Neuronal stem cell (in vitro differentiated cells): ENCODE measurements at regions not wholly inside any gene's neighbourhood (a gene's known extent, or its start where the extent isn't known, plus 50 kb on each side); places are given as distances from the start of the nearest gene placed in this dataset.

Experiments
- DNase-seq: peaks from one replicate; pipeline ENCODE4 v3.0.0-alpha.2; 2013; ENCODE audit warnings: low spot score
- H2AFZ ChIP-seq: one replicate; pipeline ENCODE4 v1.6.1; 2013; ENCODE audit warnings: mild to moderate bottlenecking, low read length, inconsistent platforms
- H2AK5ac ChIP-seq: 2 replicates; pipeline ENCODE4 v1.6.1; 2013; ENCODE audit warnings: low read depth, mild to moderate bottlenecking, inconsistent platforms, low read length, moderate library complexity, mixed read lengths
- H2BK120ac ChIP-seq: 2 replicates; pipeline ENCODE4 v1.6.1; 2013; ENCODE audit warnings: low read depth, mild to moderate bottlenecking, inconsistent platforms, low read length, moderate library complexity, mixed read lengths
- H2BK12ac ChIP-seq: one replicate; pipeline ENCODE4 v1.6.1; 2013; ENCODE audit warnings: low read length, inconsistent platforms
- H2BK15ac ChIP-seq: 2 replicates; pipeline ENCODE4 v1.6.1; 2013; ENCODE audit warnings: mild to moderate bottlenecking, low read length, inconsistent platforms, mixed read lengths
- H2BK5ac ChIP-seq: one replicate; pipeline ENCODE4 v1.6.1; 2013; ENCODE audit warnings: inconsistent platforms, mild to moderate bottlenecking, low read length, moderate library complexity
- H3K14ac ChIP-seq: one replicate; pipeline ENCODE4 v1.6.1; 2013; ENCODE audit warnings: low read length, inconsistent platforms
- H3K18ac ChIP-seq: 2 replicates; pipeline ENCODE4 v1.6.1; 2013; ENCODE audit warnings: low read length, inconsistent platforms
- H3K23ac ChIP-seq: 2 replicates; pipeline ENCODE4 v1.6.1; 2013; ENCODE audit warnings: low read depth, mild to moderate bottlenecking, mixed read lengths, low read length, inconsistent platforms; ENCODE audit not compliant: poor library complexity
- H3K27ac ChIP-seq: replicated peaks from 3 replicates; pipeline ENCODE4 v1.5.1; 2013; ENCODE audit warnings: low read length, inconsistent platforms
- H3K27me3 ChIP-seq, 3 experiments: 2 replicates each; pipeline ENCODE4 v1.6.1; 2013; ENCODE audit warnings: low read length in 3 of 3, mild to moderate bottlenecking in 2 of 3, inconsistent platforms in 1 of 3, low read depth in 1 of 3, mixed read lengths in 1 of 3, moderate library complexity in 1 of 3; ENCODE audit not compliant: control insufficient read depth in 3 of 3, insufficient read depth in 3 of 3
- H3K36me3 ChIP-seq, 2 donors: replicated peaks in 1 of 2; 2 replicates each; pipeline ENCODE4 v1.6.1; 2013; ENCODE audit warnings: low read length in 2 of 2; ENCODE audit not compliant: control insufficient read depth in 2 of 2, insufficient read depth in 2 of 2
- H3K4ac ChIP-seq: 2 replicates; pipeline ENCODE4 v1.6.1; 2013; ENCODE audit warnings: inconsistent platforms, mild to moderate bottlenecking, low read length, moderate library complexity
- H3K4me1 ChIP-seq, 2 donors: 1 replicate in 1 of 2; 2 replicates in 1 of 2; pipeline ENCODE4 v1.6.1; 2013; ENCODE audit warnings: low read length in 2 of 2, low read depth in 1 of 2; ENCODE audit not compliant: control insufficient read depth in 2 of 2, insufficient read depth in 1 of 2
- H3K4me2 ChIP-seq: one replicate; pipeline ENCODE4 v1.6.1; 2013; ENCODE audit warnings: mild to moderate bottlenecking, low read length, inconsistent platforms; ENCODE audit not compliant: insufficient read depth, poor library complexity, severe bottlenecking
- H3K4me3 ChIP-seq, 2 donors: 2 replicates each; pipeline ENCODE4 v1.5.1; 2013; ENCODE audit warnings: low read length in 2 of 2, mild to moderate bottlenecking in 2 of 2, inconsistent platforms in 1 of 2, moderate library complexity in 1 of 2
- H3K79me1 ChIP-seq: one replicate; pipeline ENCODE4 v1.6.1; 2013; ENCODE audit warnings: low read depth, mild to moderate bottlenecking, inconsistent platforms, low read length, moderate library complexity
- H3K9ac ChIP-seq: one replicate; pipeline ENCODE4 v1.6.1; 2013; ENCODE audit warnings: mild to moderate bottlenecking, low read depth, low read length, inconsistent platforms; ENCODE audit not compliant: poor library complexity
- H3K9me3 ChIP-seq, 2 donors: replicated peaks in 1 of 2; 2 replicates each; pipeline versions ENCODE3 to v1.6.1; 2013; ENCODE audit warnings: low read length in 2 of 2, mild to moderate bottlenecking in 2 of 2, inconsistent platforms in 1 of 2, low read depth in 1 of 2, mixed read lengths in 1 of 2, moderate library complexity in 1 of 2; ENCODE audit not compliant: control insufficient read depth in 2 of 2, insufficient read depth in 1 of 2
- H4K8ac ChIP-seq: one replicate; pipeline ENCODE4 v1.6.1; 2013; ENCODE audit warnings: low read depth, mild to moderate bottlenecking, inconsistent platforms, low read length, moderate library complexity
- H4K91ac ChIP-seq: one replicate; pipeline ENCODE4 v1.6.1; 2013; ENCODE audit warnings: low read length, low read depth, mild to moderate bottlenecking, inconsistent platforms; ENCODE audit not compliant: poor library complexity
- WGBS, 2 donors: extraction: QIAGEN DNeasy Blood & Tissue Kit; methylation state at CpG; one replicate each; pipeline ENCODE4 v1.1.7; 2013; ENCODE audit warnings: missing lambda C conversion rate in 2 of 2, mixed read lengths in 1 of 2; ENCODE audit not compliant: insufficient read length in 2 of 2, insufficient replicate concordance in 1 of 2; ENCODE audit errors: extremely low coverage in 2 of 2; 5-methylcytosine and 5-hydroxymethylcytosine counted together

- Histone ChIP-seq H3K9ac (no peak overlapping the region), H3K9me3 (no peaks in the 10 kb centered on the region), H3K23ac (no peak overlapping the region), H3K4ac (no peak overlapping the region), H3K27ac (no peak overlapping the region), H3K4me2 (no peak overlapping the region), H2BK5ac (no peak overlapping the region), H3K14ac (no peak overlapping the region), H3K36me3 (no peaks in the 10 kb centered on the region), H4K91ac (no peak overlapping the region), H3K18ac (no peak overlapping the region), H4K8ac (no peak overlapping the region), H2BK15ac (no peak overlapping the region), H3K27me3 (no peaks in the 10 kb centered on the region), H2AK5ac (no peak overlapping the region), H3K4me1 (no peaks in the 10 kb centered on the region), H2BK12ac (no peak overlapping the region), H2AFZ (no peak overlapping the region), H3K4me3 (no peak overlapping the region), H3K79me1 (no peaks in the 10 kb centered on the region), H2BK120ac (no peak overlapping the region)
- DNase-seq = no peak
- WGBS, 2 donors = no CpG with 5 or more reads among the region's 3 CpGs
Observed at GRCh38 chr4:160819791-160820190, 1344.0 kb downstream of the FSTL5 start.

GRCh38 chr4:160824481-160824880 is 1339.3 kb downstream of the FSTL5 start:
- Histone ChIP-seq H3K23ac (no peak overlapping the region), H2BK15ac (no peak overlapping the region), H2BK120ac (no peak overlapping the region), H3K4me3 (no peak overlapping the region), H2BK5ac (no peak overlapping the region), H3K4me1 (no peaks in the 10 kb centered on the region), H4K91ac (no peak overlapping the region), H3K4ac (no peak overlapping the region), H3K4me2 (no peak overlapping the region), H2AFZ (no peak overlapping the region), H3K79me1 (no peaks in the 10 kb centered on the region), H3K14ac (no peak overlapping the region), H3K9ac (no peak overlapping the region), H2BK12ac (no peak overlapping the region), H3K27ac (no peak overlapping the region), H2AK5ac (no peak overlapping the region), H3K9me3 (no peaks in the 10 kb centered on the region), H3K27me3 (no peaks in the 10 kb centered on the region), H3K18ac (no peak overlapping the region), H3K36me3 (no peaks in the 10 kb centered on the region), H4K8ac (no peak overlapping the region)
- no peak for DNase-seq
- no CpG with 5 or more reads among the region's 2 CpGs for WGBS, 2 donors

- no peak overlapping the region for H3K18ac ChIP-seq
- no peak for DNase-seq
- no peak overlapping the region for H2BK12ac ChIP-seq
- H3K4me3 ChIP-seq = no peak overlapping the region
- H3K4ac ChIP-seq = no peak overlapping the region
- WGBS, 2 donors = no CpG with 5 or more reads among the region's 8 CpGs
- H2BK15ac ChIP-seq = no peak overlapping the region
- no peaks in the 10 kb centered on the region for H3K9me3 ChIP-seq
- H2BK5ac ChIP-seq = no peak overlapping the region
- H3K27me3 ChIP-seq = no peaks in the 10 kb centered on the region
- H3K36me3 ChIP-seq = no peaks in the 10 kb centered on the region
- H4K91ac ChIP-seq = no peak overlapping the region
- no peak overlapping the region for H4K8ac ChIP-seq
- no peaks in the 10 kb centered on the region for H3K4me1 ChIP-seq
- H3K79me1 ChIP-seq = no peaks in the 10 kb centered on the region
- H3K27ac ChIP-seq = no peak overlapping the region
- no peak overlapping the region for H3K14ac ChIP-seq
- H2AFZ ChIP-seq = no peak overlapping the region
- no peak overlapping the region for H2BK120ac ChIP-seq
- H3K23ac ChIP-seq = no peak overlapping the region
- no peak overlapping the region for H3K4me2 ChIP-seq
- H3K9ac ChIP-seq = no peak overlapping the region
- no peak overlapping the region for H2AK5ac ChIP-seq
Observed at GRCh38 chr4:160825644-160826338, 1338.0 kb downstream of the FSTL5 start.

- H3K79me1 ChIP-seq = no peaks in the 10 kb centered on the region
- no peak overlapping the region for H3K4ac ChIP-seq
- WGBS, 2 donors = no CpG with 5 or more reads among the region's 10 CpGs
- no peak for DNase-seq
- H4K8ac ChIP-seq = no peak overlapping the region
- no peak overlapping the region for H2BK120ac ChIP-seq
- no peak overlapping the region for H3K23ac ChIP-seq
- H4K91ac ChIP-seq = no peak overlapping the region
- H2BK12ac ChIP-seq = no peak overlapping the region
- H3K4me1 ChIP-seq = no peaks in the 10 kb centered on the region
- H2BK5ac ChIP-seq = no peak overlapping the region
- no peak overlapping the region for H3K9ac ChIP-seq
- no peaks in the 10 kb centered on the region for H3K27me3 ChIP-seq
- no peak overlapping the region for H3K14ac ChIP-seq
- no peak overlapping the region for H3K27ac ChIP-seq
- no peak overlapping the region for H3K4me3 ChIP-seq
- H2AFZ ChIP-seq = no peak overlapping the region
- no peaks in the 10 kb centered on the region for H3K36me3 ChIP-seq
- H2BK15ac ChIP-seq = no peak overlapping the region
- H2AK5ac ChIP-seq = no peak overlapping the region
- no peak overlapping the region for H3K4me2 ChIP-seq
- H3K18ac ChIP-seq = no peak overlapping the region
- no peaks in the 10 kb centered on the region for H3K9me3 ChIP-seq
Observed at GRCh38 chr4:160826339-160826679, 1337.5 kb downstream of the FSTL5 start.
